PC-3 (cell line): ENCODE measurements at regions not wholly inside any gene's neighbourhood (a gene's known extent, or its start where the extent isn't known, plus 50 kb on each side); places are given as distances from the start of the nearest gene placed in this dataset.

ENCODE experiments used
- CTCF ChIP-seq: fragments of 300-600 bp; sonication (generic); conservative IDR thresholded peaks from 2 replicates; pipeline ENCODE4 v1.5.1; 2017; ENCODE audit warnings: antibody characterized with exemption, low read depth, mild to moderate bottlenecking, low read length
- EZH2 ChIP-seq: fragments of 300-600 bp; sonication (generic); IDR thresholded peaks from one replicate; pipeline ENCODE4 v1.6.1; 2017; ENCODE audit warnings: antibody characterized with exemption, mild to moderate bottlenecking, low read length; ENCODE audit not compliant: unreplicated experiment
- EZH2phosphoT487 ChIP-seq: fragments of 300-600 bp; sonication (generic); IDR thresholded peaks from 2 replicates; pipeline ENCODE4 v1.6.1; 2018; ENCODE audit warnings: mild to moderate bottlenecking, antibody characterized with exemption, low read length, borderline replicate concordance

- TF ChIP-seq EZH2 = no peak
- no peak for TF ChIP-seq CTCF
- no peak for TF ChIP-seq EZH2phosphoT487
Observed at GRCh38 chr3:144912968-144913367, 941.3 kb downstream of the DIPK2A start.
